K562 (cell line): ENCODE measurements at regions not wholly inside any gene's neighbourhood (a gene's known extent, or its start where the extent isn't known, plus 50 kb on each side); places are given as distances from the start of the nearest gene placed in this dataset.
"Not testable (repeated sequence)": the region's sequence is repeated elsewhere in the genome, so short reads cannot be mapped to it uniquely, and the experiment has no call there.

Experiments
- SIX5 ChIP-seq, 2 experiments: IDR thresholded peaks; 2 replicates each; pipeline ENCODE4 v1.6.1; 2011; ENCODE audit warnings: low read length in 2 of 2, borderline replicate concordance in 1 of 2, low read depth in 1 of 2, mild to moderate bottlenecking in 1 of 2, moderate library complexity in 1 of 2; ENCODE audit not compliant: insufficient read depth in 1 of 2
- U2AF2 ChIP-seq: fragments of 200-400 bp; formaldehyde crosslinking; optimal IDR thresholded peaks from 2 replicates; pipeline ENCODE3; 2017; ENCODE audit warnings: low read depth, mild to moderate bottlenecking, low read length
- ZNF668 ChIP-seq: fragments of 250-450 bp; sonication (Bioruptor Pico); IDR thresholded peaks from 2 replicates; pipeline ENCODE4 v1.8.0; 2022; ENCODE audit warnings: mild to moderate bottlenecking, inconsistent platforms
- TF ChIP-seq, protein P1 (sequence below): conservative IDR thresholded peaks from 2 replicates; pipeline ENCODE4 v1.6.1; 2011; ENCODE audit warnings: low read depth, mild to moderate bottlenecking, low read length; ENCODE audit not compliant: control insufficient read depth

DNA sequence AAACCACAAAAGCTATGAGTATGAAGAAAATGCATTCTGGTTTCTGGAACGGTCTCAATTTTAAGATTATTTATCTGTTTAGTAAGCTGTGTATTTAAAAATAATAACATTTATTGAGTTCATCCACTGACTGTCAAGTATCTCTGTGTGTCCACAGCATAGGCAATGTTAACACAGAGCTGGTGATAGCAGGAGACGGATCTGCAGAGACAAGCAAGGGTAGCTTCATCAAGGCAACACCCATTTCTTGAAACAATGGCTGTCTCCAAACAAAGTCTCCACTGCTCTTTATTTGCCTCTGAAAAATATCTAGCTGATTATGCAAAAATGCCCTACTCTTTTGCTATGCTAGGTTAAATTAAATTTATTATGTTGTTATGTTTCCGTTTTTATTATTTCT lies 818.3 kb downstream of the TTLL7 start:
- not testable (repeated sequence) for TF ChIP-seq ZNF668 (CRISPR knock-in tag); U2AF2; SIX5 (IDR thresholded peaks at IDR 0.05; ENCODE audit: borderline replicate concordance in 1 of 2, insufficient read depth in 1 of 2, low read depth in 1 of 2, low read length in 2 of 2)
- TF ChIP-seq, protein P1, sequence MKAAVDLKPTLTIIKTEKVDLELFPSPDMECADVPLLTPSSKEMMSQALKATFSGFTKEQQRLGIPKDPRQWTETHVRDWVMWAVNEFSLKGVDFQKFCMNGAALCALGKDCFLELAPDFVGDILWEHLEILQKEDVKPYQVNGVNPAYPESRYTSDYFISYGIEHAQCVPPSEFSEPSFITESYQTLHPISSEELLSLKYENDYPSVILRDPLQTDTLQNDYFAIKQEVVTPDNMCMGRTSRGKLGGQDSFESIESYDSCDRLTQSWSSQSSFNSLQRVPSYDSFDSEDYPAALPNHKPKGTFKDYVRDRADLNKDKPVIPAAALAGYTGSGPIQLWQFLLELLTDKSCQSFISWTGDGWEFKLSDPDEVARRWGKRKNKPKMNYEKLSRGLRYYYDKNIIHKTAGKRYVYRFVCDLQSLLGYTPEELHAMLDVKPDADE = not testable (repeated sequence)
